ENCODE measurements at regions not wholly inside any gene's neighbourhood (a gene's known extent, or its start where the extent isn't known, plus 50 kb on each side); places are given as distances from the start of the nearest gene placed in this dataset.

DNA sequence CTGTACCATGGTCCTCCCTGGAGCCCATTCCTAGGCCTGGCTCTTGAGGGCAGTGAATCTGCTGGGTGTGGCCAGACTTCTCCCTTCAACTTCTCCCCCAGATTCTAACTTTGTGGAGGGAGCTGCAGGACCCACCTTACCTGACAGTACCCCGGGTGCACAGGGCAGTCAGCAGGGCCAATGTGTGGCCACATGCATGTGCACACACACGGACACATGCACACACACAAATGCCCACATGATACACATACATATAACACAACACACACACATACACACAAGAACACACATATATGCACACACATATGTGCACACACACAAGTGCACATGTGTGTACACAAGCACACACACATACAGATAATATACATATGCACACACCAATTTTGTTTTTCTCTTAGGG lies 300.0 kb upstream of the HS6ST1 start:
- Mint-ChIP-seq H3K9me3 (peaks cover 21% of the 10 kb centered on the region), H3K4me1 (0 out of 2 replicates have a peak, but pooled peaks cover 3% of the 10 kb centered on the region), H3K27ac (no peak overlapping the region), H3K36me3 (peaks cover 5% of the 10 kb centered on the region), H3K27me3 (ENCODE audit: low read depth) (peaks cover 4% of the 10 kb centered on the region), H3K4me3 (no peak overlapping the region)
- ATAC-seq = no peak
- POLR2A ChIA-PET = no interaction called here
- TF ChIP-seq MXD4 (CRISPR knock-in tag; IDR thresholded peaks at IDR 0.05; ENCODE audit: borderline replicate concordance) (no peak), RORB (CRISPR knock-in tag; IDR thresholded peaks at IDR 0.05) (no peak), HMGA2 (CRISPR knock-in tag; IDR thresholded peaks at IDR 0.05) (no peak), FOXJ3 (CRISPR knock-in tag; IDR thresholded peaks at IDR 0.05; ENCODE audit: borderline replicate concordance) (no peak), NR3C1 (CRISPR knock-in tag; conservative IDR thresholded peaks at IDR 0.05; ENCODE audit: low read depth) (no peak), NR2C2 (CRISPR knock-in tag; IDR thresholded peaks at IDR 0.05) (no peak), PRRX2 (CRISPR knock-in tag; IDR thresholded peaks at IDR 0.05) (no peak)
- TF ChIP-seq, protein P1, sequence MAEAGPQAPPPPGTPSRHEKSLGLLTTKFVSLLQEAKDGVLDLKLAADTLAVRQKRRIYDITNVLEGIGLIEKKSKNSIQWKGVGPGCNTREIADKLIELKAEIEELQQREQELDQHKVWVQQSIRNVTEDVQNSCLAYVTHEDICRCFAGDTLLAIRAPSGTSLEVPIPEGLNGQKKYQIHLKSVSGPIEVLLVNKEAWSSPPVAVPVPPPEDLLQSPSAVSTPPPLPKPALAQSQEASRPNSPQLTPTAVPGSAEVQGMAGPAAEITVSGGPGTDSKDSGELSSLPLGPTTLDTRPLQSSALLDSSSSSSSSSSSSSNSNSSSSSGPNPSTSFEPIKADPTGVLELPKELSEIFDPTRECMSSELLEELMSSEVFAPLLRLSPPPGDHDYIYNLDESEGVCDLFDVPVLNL (CRISPR knock-in tag; IDR thresholded peaks at IDR 0.05; ENCODE audit: borderline replicate concordance, low read depth) = no peak
- TF ChIP-seq, protein P2, sequence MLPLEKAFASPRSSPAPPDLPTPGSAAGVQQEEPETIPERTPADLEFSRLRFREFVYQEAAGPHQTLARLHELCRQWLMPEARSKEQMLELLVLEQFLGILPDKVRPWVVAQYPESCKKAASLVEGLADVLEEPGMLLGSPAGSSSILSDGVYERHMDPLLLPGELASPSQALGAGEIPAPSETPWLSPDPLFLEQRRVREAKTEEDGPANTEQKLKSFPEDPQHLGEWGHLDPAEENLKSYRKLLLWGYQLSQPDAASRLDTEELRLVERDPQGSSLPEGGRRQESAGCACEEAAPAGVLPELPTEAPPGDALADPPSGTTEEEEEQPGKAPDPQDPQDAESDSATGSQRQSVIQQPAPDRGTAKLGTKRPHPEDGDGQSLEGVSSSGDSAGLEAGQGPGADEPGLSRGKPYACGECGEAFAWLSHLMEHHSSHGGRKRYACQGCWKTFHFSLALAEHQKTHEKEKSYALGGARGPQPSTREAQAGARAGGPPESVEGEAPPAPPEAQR (CRISPR knock-in tag; IDR thresholded peaks at IDR 0.05) = no peak
- TF ChIP-seq, protein P3, sequence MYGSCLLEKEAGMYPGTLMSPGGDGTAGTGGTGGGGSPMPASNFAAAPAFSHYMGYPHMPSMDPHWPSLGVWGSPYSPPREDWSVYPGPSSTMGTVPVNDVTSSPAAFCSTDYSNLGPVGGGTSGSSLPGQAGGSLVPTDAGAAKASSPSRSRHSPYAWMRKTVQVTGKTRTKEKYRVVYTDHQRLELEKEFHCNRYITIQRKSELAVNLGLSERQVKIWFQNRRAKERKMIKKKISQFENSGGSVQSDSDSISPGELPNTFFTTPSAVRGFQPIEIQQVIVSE (CRISPR knock-in tag; IDR thresholded peaks at IDR 0.05; ENCODE audit: borderline replicate concordance) = no peak
- TF ChIP-seq, protein P4, sequence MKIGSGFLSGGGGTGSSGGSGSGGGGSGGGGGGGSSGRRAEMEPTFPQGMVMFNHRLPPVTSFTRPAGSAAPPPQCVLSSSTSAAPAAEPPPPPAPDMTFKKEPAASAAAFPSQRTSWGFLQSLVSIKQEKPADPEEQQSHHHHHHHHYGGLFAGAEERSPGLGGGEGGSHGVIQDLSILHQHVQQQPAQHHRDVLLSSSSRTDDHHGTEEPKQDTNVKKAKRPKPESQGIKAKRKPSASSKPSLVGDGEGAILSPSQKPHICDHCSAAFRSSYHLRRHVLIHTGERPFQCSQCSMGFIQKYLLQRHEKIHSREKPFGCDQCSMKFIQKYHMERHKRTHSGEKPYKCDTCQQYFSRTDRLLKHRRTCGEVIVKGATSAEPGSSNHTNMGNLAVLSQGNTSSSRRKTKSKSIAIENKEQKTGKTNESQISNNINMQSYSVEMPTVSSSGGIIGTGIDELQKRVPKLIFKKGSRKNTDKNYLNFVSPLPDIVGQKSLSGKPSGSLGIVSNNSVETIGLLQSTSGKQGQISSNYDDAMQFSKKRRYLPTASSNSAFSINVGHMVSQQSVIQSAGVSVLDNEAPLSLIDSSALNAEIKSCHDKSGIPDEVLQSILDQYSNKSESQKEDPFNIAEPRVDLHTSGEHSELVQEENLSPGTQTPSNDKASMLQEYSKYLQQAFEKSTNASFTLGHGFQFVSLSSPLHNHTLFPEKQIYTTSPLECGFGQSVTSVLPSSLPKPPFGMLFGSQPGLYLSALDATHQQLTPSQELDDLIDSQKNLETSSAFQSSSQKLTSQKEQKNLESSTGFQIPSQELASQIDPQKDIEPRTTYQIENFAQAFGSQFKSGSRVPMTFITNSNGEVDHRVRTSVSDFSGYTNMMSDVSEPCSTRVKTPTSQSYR (CRISPR knock-in tag; IDR thresholded peaks at IDR 0.05) = no peak
- TF ChIP-seq, protein P5, sequence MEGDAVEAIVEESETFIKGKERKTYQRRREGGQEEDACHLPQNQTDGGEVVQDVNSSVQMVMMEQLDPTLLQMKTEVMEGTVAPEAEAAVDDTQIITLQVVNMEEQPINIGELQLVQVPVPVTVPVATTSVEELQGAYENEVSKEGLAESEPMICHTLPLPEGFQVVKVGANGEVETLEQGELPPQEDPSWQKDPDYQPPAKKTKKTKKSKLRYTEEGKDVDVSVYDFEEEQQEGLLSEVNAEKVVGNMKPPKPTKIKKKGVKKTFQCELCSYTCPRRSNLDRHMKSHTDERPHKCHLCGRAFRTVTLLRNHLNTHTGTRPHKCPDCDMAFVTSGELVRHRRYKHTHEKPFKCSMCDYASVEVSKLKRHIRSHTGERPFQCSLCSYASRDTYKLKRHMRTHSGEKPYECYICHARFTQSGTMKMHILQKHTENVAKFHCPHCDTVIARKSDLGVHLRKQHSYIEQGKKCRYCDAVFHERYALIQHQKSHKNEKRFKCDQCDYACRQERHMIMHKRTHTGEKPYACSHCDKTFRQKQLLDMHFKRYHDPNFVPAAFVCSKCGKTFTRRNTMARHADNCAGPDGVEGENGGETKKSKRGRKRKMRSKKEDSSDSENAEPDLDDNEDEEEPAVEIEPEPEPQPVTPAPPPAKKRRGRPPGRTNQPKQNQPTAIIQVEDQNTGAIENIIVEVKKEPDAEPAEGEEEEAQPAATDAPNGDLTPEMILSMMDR (IDR thresholded peaks at IDR 0.05) = no peak
- DNase-seq (ENCODE audit: low spot score) = no peak
- CTCF ChIA-PET = no interaction called here

DNA sequence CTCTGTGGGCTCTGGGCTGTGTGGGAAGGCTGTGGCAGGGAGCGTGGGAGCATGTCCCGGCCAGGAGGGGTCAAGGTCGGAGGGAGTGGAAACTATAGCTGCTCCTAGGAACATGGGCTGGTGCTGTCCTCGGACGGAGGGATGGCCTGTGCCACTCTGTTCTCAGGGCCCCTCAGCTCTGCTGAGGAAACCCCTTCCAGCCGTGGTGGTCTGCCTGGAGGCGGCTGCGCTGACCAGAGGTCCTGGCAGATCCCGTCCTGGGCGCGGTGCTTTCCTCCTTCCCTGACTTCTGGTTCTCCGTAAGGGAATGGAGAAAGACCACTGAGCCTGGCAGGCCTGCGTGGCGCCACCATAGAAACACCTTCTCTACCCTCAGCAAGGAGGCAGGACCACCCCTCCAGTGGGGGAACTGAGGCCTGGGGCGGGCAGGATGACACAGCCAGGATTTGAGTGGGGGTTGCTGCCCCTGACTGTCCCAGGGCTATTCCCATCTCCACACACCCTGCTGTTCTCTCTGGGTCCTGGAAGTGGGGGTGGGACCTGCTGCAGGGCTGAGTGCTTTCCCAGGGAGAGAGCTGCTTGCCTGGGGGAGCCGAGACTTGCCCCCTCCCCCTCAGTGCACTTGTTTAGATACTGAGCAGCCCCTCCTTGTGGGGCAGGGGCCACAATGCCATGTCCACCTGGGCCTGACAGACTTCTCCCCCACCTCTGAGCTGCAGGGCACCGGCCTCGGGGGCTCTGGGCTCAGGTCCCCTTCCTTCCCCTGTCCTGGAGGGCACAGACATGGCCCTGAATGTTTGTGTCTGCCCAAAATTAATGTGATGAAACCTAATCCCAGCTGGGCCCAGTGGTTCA lies 301.0 kb upstream of the HS6ST1 start:
- Mint-ChIP-seq H3K4me1 (peaks cover 11% of the 10 kb centered on the region), H3K27me3 (ENCODE audit: low read depth) (peaks cover 4% of the 10 kb centered on the region), H3K27ac (no peak overlapping the region), H3K4me3 (no peak overlapping the region), H3K36me3 (peaks cover 5% of the 10 kb centered on the region), H3K9me3 (peaks cover 18% of the 10 kb centered on the region)
- ChIA-PET CTCF (no interaction called here), POLR2A (no interaction called here)
- ATAC-seq (no peak), DNase-seq (ENCODE audit: low spot score) (no peak)
- TF ChIP-seq CREM (CRISPR knock-in tag; IDR thresholded peaks at IDR 0.05) (no peak), NR2C2 (CRISPR knock-in tag; IDR thresholded peaks at IDR 0.05) (no peak), SMAD4 (CRISPR knock-in tag; IDR thresholded peaks at IDR 0.05) (no peak), IRF2 (CRISPR knock-in tag; IDR thresholded peaks at IDR 0.05; ENCODE audit: borderline replicate concordance, low read depth) (no peak), GABPB1 (CRISPR knock-in tag; IDR thresholded peaks at IDR 0.05) (no peak), FOXP1 (CRISPR knock-in tag; IDR thresholded peaks at IDR 0.05; ENCODE audit: borderline replicate concordance) (no peak), MYBL2 (CRISPR knock-in tag; IDR thresholded peaks at IDR 0.05) (no peak), ZBTB21 (CRISPR knock-in tag; IDR thresholded peaks at IDR 0.05; ENCODE audit: borderline replicate concordance) (no peak)
- TF ChIP-seq, protein P6, sequence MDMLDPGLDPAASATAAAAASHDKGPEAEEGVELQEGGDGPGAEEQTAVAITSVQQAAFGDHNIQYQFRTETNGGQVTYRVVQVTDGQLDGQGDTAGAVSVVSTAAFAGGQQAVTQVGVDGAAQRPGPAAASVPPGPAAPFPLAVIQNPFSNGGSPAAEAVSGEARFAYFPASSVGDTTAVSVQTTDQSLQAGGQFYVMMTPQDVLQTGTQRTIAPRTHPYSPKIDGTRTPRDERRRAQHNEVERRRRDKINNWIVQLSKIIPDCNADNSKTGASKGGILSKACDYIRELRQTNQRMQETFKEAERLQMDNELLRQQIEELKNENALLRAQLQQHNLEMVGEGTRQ (CRISPR knock-in tag; IDR thresholded peaks at IDR 0.05) = no peak
- TF ChIP-seq, protein P7, sequence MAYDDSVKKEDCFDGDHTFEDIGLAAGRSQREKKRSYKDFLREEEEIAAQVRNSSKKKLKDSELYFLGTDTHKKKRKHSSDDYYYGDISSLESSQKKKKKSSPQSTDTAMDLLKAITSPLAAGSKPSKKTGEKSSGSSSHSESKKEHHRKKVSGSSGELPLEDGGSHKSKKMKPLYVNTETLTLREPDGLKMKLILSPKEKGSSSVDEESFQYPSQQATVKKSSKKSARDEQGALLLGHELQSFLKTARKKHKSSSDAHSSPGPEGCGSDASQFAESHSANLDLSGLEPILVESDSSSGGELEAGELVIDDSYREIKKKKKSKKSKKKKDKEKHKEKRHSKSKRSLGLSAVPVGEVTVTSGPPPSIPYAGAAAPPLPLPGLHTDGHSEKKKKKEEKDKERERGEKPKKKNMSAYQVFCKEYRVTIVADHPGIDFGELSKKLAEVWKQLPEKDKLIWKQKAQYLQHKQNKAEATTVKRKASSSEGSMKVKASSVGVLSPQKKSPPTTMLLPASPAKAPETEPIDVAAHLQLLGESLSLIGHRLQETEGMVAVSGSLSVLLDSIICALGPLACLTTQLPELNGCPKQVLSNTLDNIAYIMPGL (CRISPR knock-in tag; IDR thresholded peaks at IDR 0.05) = no peak
- TF ChIP-seq, protein P5 (IDR thresholded peaks at IDR 0.05) = no peak
